Panc1 (cell line): ENCODE measurements at regions not wholly inside any gene's neighbourhood (a gene's known extent, or its start where the extent isn't known, plus 50 kb on each side); places are given as distances from the start of the nearest gene placed in this dataset.

Source experiments
- ATAC-seq: fragments of 200-7000 bp; cut with Tn5 transposase; 2 replicates; pipeline ENCODE4 v1.9.1; 2020; ENCODE audit warnings: mild to moderate bottlenecking, moderate library complexity
- BruUV-seq: library from RNA; stranded (reverse); fragments of 400-500 nt; replicated peaks from 2 replicates; lab custom pipeline; 2021; lab: Mats Ljungman, UMichigan
- CTCF ChIA-PET: fragments of 300-600 bp; sonication (Branson Sonifier 250); formaldehyde crosslinking; loops from one replicate; lab custom pipeline; 2022; ENCODE audit warnings: antibody characterized with exemption; lab: Charles Lee
- POLR2A ChIA-PET: fragments of 300-600 bp; sonication (Branson Sonifier 250); formaldehyde crosslinking; loops from one replicate; lab custom pipeline; 2022; ENCODE audit warnings: antibody characterized with exemption; lab: Charles Lee
- DNase-seq: peaks from one replicate; pipeline ENCODE4 v3.0.0-alpha.2; 2010; ENCODE audit warnings: low read depth, low spot score
- H3K27ac ChIP-seq: 2 replicates; pipeline ENCODE4 v1.5.1; 2011; ENCODE audit warnings: mild to moderate bottlenecking, low read length, inconsistent platforms
- H3K27me3 ChIP-seq: fragments of 200-500 bp; sonication (Bioruptor generic); 2 replicates; pipeline ENCODE4 v1.6.0; 2014; ENCODE audit warnings: low read length, inconsistent platforms; ENCODE audit not compliant: control insufficient read depth, insufficient read depth
- H3K36me3 ChIP-seq: fragments of 200-500 bp; sonication (Bioruptor generic); 2 replicates; pipeline ENCODE4 v1.5.1; 2014; ENCODE audit warnings: inconsistent platforms, mild to moderate bottlenecking, low read length, moderate library complexity; ENCODE audit not compliant: control insufficient read depth, insufficient read depth
- H3K4me1 ChIP-seq: 2 replicates; pipeline ENCODE4 v1.5.1; 2011; ENCODE audit warnings: inconsistent platforms, mild to moderate bottlenecking, low read length, moderate library complexity; ENCODE audit not compliant: control insufficient read depth, insufficient read depth
- H3K4me3 ChIP-seq, 2 experiments: 2 replicates each; pipeline ENCODE4 v1.5.1; 2011 to 2012; ENCODE audit warnings: low read depth in 2 of 2, low read length in 2 of 2, mild to moderate bottlenecking in 2 of 2, inconsistent platforms in 1 of 2, moderate library complexity in 1 of 2
- H3K9me3 ChIP-seq: fragments of 200-500 bp; sonication (Bioruptor generic); 2 replicates; pipeline ENCODE4 v1.5.1; 2014; ENCODE audit warnings: low read depth, mild to moderate bottlenecking, inconsistent platforms, low read length, moderate library complexity; ENCODE audit not compliant: control insufficient read depth, insufficient read depth
- CTCF ChIP-seq: fragments of 450-650 bp; IDR thresholded peaks from 2 replicates; pipeline ENCODE4 v1.5.1; 2017; ENCODE audit warnings: mild to moderate bottlenecking
- POLR2AphosphoS5 ChIP-seq: IDR thresholded peaks from 2 replicates; pipeline ENCODE4 v1.6.1; 2012; ENCODE audit warnings: mild to moderate bottlenecking, low read depth, low read length, moderate library complexity
- REST ChIP-seq, 2 experiments: IDR thresholded peaks; 2 replicates each; pipeline ENCODE4 v1.6.1; 2011 to 2012; ENCODE audit warnings: low read depth in 2 of 2, control low read depth in 1 of 2, low read length in 1 of 2, mild to moderate bottlenecking in 1 of 2, moderate library complexity in 1 of 2; ENCODE audit not compliant: insufficient read depth in 1 of 2
- SIN3A ChIP-seq: IDR thresholded peaks from 2 replicates; pipeline ENCODE4 v1.6.1; 2012; ENCODE audit warnings: low read depth, mild to moderate bottlenecking, low read length, moderate library complexity, borderline replicate concordance; ENCODE audit not compliant: insufficient read depth
- TCF7L2 ChIP-seq: IDR thresholded peaks from 2 replicates; pipeline ENCODE4 v1.6.1; 2011; ENCODE audit warnings: mild to moderate bottlenecking, low read depth, low read length, inconsistent platforms
- in situ Hi-C: cut with HindIII; loops from 2 replicates; pipeline ENCODE4 v1.10.0; 2016; ENCODE audit warnings: low sequenced_read_pairs, low pct_unique_long_range_greater_than_20kb
- intact Hi-C: fragments of 100-400 bp; cut with micrococcal nuclease; formaldehyde crosslinking; loops from one replicate; pipeline ENCODE4 v1.10.0; 2022; ENCODE audit not compliant: unreplicated experiment

GRCh38 chr12:29893002-29893401 lies 109.3 kb upstream of the TMTC1 start:
- TF ChIP-seq TCF7L2 (no peak), CTCF (no peak), SIN3A (no peak), REST (IDR thresholded peaks at IDR 0.05; ENCODE audit: insufficient read depth in 1 of 2, low read depth in 2 of 2, low read length in 1 of 2) (no peak), POLR2AphosphoS5 (no peak)
- ChIA-PET POLR2A (no interaction called here), CTCF (no interaction called here)
- H3K4me3 ChIP-seq, result no peak overlapping the region
- no peak for DNase-seq
- in situ Hi-C loops (no loop called here), intact Hi-C loops (no loop called here)
- H3K27me3 ChIP-seq, result no peaks in the 10 kb centered on the region
- no peaks in the 10 kb centered on the region for H3K36me3 ChIP-seq
- H3K9me3 ChIP-seq, result no peaks in the 10 kb centered on the region
- BruUV-seq, result no TSS peak
- no peak overlapping the region for H3K27ac ChIP-seq
- ATAC-seq, result no peak
- H3K4me1 ChIP-seq, result no peaks in the 10 kb centered on the region

GRCh38 chr12:29891792-29892191 lies 108.0 kb upstream of the TMTC1 start:
- BruUV-seq, result no TSS peak
- CTCF ChIA-PET, result no interaction called here

More at GRCh38 chr12:29891792-29892191, 108.0 kb upstream of the TMTC1 start:
- intact Hi-C loops (no loop called here), in situ Hi-C loops (no loop called here)
- H3K4me1 ChIP-seq, result no peaks in the 10 kb centered on the region
- TF ChIP-seq POLR2AphosphoS5, result no peak
- TF ChIP-seq CTCF, result no peak
- no peak for TF ChIP-seq SIN3A
- TF ChIP-seq TCF7L2, result no peak
- no peak for TF ChIP-seq REST (IDR thresholded peaks at IDR 0.05; ENCODE audit: insufficient read depth in 1 of 2, low read depth in 2 of 2, low read length in 1 of 2)
- H3K27ac ChIP-seq, result no peak overlapping the region
- H3K36me3 ChIP-seq, result no peaks in the 10 kb centered on the region
- H3K4me3 ChIP-seq, result no peak overlapping the region
- no peaks in the 10 kb centered on the region for H3K9me3 ChIP-seq
- ATAC-seq, result no peak
- POLR2A ChIA-PET, result no interaction called here
- no peak for DNase-seq
- no peaks in the 10 kb centered on the region for H3K27me3 ChIP-seq
